AG04450 (cell line): ENCODE measurements at regions not wholly inside any gene's neighbourhood (a gene's known extent, or its start where the extent isn't known, plus 50 kb on each side); places are given as distances from the start of the nearest gene placed in this dataset.

Experiments
- CTCF ChIA-PET: fragments of 300-600, 350-600 bp; formaldehyde crosslinking; extraction: SDS; loops from one replicate; lab custom pipeline; 2022; ENCODE audit warnings: antibody characterized with exemption, inconsistent platforms; lab: Charles Lee
- POLR2A ChIA-PET: fragments of 350-600 bp; formaldehyde crosslinking; extraction: SDS; loops from one replicate; lab custom pipeline; 2021; ENCODE audit warnings: antibody characterized with exemption, inconsistent platforms; lab: Yijun Ruan, JAX
- DNase-seq: peaks from one replicate; pipeline ENCODE4 v3.0.0-alpha.2; 2011; ENCODE audit warnings: low read depth, low spot score
- H3K27ac ChIP-seq: one replicate; pipeline ENCODE4 v1.5.1; 2012; ENCODE audit warnings: low read depth, low read length, control low read depth
- H3K27me3 ChIP-seq: one replicate; pipeline ENCODE4 v1.6.0; 2012; ENCODE audit warnings: low read length; ENCODE audit not compliant: control insufficient read depth, insufficient read depth
- H3K4me3 ChIP-seq: 2 replicates; pipeline ENCODE4 v1.5.1; 2011; ENCODE audit warnings: mild to moderate bottlenecking, low read depth, low read length, control low read depth
- H3K9me3 ChIP-seq: 2 replicates; pipeline ENCODE4 v1.5.1; 2012; ENCODE audit warnings: low read length; ENCODE audit not compliant: control insufficient read depth, insufficient read depth
- TF ChIP-seq, protein P1 (sequence below): IDR thresholded peaks from 2 replicates; pipeline ENCODE4 v1.5.1; 2011; ENCODE audit warnings: low read depth, low read length, control low read depth, inconsistent platforms

GRCh38 chr14:26128931-26129671, 468.7 kb downstream of the NOVA1 start:
- CTCF ChIA-PET: no interaction called here
- H3K4me3 ChIP-seq: no peak overlapping the region
- TF ChIP-seq, protein P1, sequence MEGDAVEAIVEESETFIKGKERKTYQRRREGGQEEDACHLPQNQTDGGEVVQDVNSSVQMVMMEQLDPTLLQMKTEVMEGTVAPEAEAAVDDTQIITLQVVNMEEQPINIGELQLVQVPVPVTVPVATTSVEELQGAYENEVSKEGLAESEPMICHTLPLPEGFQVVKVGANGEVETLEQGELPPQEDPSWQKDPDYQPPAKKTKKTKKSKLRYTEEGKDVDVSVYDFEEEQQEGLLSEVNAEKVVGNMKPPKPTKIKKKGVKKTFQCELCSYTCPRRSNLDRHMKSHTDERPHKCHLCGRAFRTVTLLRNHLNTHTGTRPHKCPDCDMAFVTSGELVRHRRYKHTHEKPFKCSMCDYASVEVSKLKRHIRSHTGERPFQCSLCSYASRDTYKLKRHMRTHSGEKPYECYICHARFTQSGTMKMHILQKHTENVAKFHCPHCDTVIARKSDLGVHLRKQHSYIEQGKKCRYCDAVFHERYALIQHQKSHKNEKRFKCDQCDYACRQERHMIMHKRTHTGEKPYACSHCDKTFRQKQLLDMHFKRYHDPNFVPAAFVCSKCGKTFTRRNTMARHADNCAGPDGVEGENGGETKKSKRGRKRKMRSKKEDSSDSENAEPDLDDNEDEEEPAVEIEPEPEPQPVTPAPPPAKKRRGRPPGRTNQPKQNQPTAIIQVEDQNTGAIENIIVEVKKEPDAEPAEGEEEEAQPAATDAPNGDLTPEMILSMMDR: no peak
- DNase-seq: no peak
- POLR2A ChIA-PET: no interaction called here
- no peaks in the 10 kb centered on the region for H3K27me3 ChIP-seq
- no peak overlapping the region for H3K27ac ChIP-seq
- peaks cover 2% of the 10 kb centered on the region; the same call in 1 of the 2 replicates for H3K9me3 ChIP-seq

DNA sequence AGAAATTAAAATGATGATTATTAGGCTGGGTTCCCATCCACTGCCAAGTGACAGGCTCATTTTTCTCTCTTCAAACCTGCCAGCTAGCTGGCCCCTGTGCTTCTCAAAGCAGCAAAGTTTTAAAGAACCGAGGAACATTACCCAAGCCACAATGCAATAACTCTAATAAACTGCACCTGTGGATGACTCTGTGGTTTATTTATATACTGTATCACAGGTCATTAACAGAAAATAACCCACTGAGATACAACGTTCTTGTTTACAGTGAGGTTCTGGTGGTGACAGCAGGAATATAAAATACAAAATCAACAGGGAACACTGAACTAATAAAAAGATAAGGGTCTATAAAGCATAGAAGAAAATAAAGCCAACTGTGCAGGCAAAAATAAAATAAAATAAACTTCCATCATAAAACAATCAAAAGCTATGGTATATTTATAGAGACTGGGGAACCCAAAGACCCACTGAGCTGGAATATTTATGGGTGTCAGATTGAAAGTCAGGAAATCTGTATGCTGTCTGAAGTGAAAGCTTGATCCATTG, 472.9 kb downstream of the NOVA1 start:
- Histone ChIP-seq H3K27me3 (no peaks in the 10 kb centered on the region), H3K4me3 (no peak overlapping the region), H3K27ac (no peak overlapping the region), H3K9me3 (peaks cover 2% of the 10 kb centered on the region; the same call in 1 of the 2 replicates)
- TF ChIP-seq, protein P1: no peak
- ChIA-PET CTCF (no interaction called here), POLR2A (no interaction called here)
- DNase-seq: no peak

DNA sequence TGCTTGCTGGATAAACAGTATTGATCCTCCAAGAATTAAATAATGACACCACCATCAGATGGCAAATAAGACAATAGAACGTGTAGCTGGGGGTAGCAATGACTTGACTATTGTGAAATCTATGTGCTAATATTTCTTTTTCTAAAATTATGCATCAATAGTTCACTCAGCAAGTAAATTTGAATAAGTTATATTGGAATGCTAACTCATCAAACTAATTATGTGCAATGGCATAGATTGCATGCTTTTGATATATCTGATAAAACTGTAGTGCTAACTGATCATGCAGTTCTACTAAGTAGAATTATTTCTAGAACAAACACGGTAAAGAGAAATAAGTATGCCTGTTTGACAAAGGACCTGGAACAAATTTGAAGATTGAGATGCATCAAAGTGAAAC, 474.4 kb downstream of the NOVA1 start:
- Histone ChIP-seq H3K27ac (no peak overlapping the region), H3K9me3 (peaks cover 2% of the 10 kb centered on the region; the same call in 1 of the 2 replicates), H3K4me3 (no peak overlapping the region), H3K27me3 (no peaks in the 10 kb centered on the region)
- no peak for DNase-seq
- TF ChIP-seq, protein P1: no peak
- ChIA-PET CTCF (no interaction called here), POLR2A (no interaction called here)

DNA sequence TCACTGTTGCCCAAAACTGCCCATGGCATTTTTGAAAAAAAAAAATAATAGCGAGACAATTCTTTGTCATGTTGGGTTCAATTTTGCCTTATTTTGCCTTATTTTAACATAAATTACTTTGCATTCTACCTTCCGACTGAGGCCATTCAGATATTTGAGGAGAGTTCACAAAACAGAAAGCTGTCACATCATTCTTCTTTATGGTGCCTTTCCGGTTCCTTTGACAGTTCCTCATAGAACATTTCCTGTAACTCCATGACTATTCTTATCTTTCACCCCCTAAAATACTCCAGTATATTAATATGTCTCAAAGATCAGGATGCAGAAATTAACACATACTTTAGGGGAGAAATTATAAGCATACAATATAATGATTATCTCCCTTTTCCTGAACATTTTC, 476.7 kb downstream of the NOVA1 start:
- Histone ChIP-seq H3K27ac (no peak overlapping the region), H3K27me3 (no peaks in the 10 kb centered on the region), H3K9me3 (no peaks in the 10 kb centered on the region), H3K4me3 (no peak overlapping the region)
- ChIA-PET POLR2A (no interaction called here), CTCF (no interaction called here)
- no peak for DNase-seq
- TF ChIP-seq, protein P1: no peak

DNA sequence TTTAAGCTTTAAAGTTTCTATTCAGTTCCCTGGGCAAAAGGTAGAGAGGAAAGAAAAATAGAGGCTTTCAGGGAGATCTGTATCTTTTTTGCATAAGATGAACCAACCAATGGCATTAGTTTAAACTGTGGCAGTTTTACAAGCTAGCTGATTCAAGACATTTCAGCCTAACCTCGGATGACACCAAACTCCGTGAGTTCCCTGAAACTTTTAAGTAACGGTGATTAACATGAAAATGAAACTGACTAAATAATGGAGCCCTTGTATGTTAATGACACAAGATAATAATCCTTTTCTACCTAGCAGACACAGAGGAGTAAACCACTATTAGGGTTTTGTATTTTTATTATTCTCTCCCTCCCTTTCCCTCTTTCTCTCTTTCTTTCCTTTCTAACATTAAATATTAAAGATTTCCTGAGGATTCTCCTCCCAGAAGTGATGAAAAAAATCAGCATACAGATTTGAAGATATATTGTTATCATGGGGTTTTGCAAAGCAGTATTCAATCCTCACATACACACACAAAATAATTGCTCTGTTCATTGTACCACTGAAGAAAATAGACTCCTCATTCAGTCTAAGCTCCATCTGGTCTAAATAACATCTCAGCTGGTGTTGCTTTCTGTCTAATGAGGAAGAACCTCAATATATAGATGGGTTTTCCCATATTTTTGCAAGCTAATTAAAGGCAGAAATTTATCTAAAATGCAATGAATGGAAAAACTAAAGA, 483.8 kb downstream of the NOVA1 start:
- no peaks in the 10 kb centered on the region for H3K9me3 ChIP-seq
- ChIA-PET CTCF (no interaction called here), POLR2A (no interaction called here)
- no peak for DNase-seq
- no peak overlapping the region for H3K4me3 ChIP-seq
- TF ChIP-seq, protein P1: no peak
- H3K27ac ChIP-seq: no peak overlapping the region
- H3K27me3 ChIP-seq: no peaks in the 10 kb centered on the region
